Natural killer cell treated with Interleukin-12 subunit alpha and Interleukin-12 subunit beta and Interleukin-15 and Interleukin-18, amount 100 ng/mL, for 72 hours (primary cell): ENCODE measurements at regions not wholly inside any gene's neighbourhood (a gene's known extent, or its start where the extent isn't known, plus 50 kb on each side); places are given as distances from the start of the nearest gene placed in this dataset.
A peak's percentile ranks its signal among the peaks of the same experiment; 100 is the strongest.
"Not testable (repeated sequence)": the region's sequence is repeated elsewhere in the genome, so short reads cannot be mapped to it uniquely, and the experiment has no call there.

Source experiments
- ATAC-seq, 2 donors: fragments of 150-1000 bp; cut with Tn5 transposase in 1 of 2; sonication (Bioruptor Pico), chemical (Tn5 transposase) in 1 of 2; 2 replicates each; pipeline ENCODE4 v1.10.0; 2021
- DNase-seq: peaks from one replicate; pipeline ENCODE4 v3.0.0; 2022; ENCODE audit warnings: low spot score
- H3K27ac Mint-ChIP-seq, 2 donors: 1 replicate in 1 of 2; 2 replicates in 1 of 2; pipeline ENCODE4 v1.8.0; 2022; ENCODE audit warnings: mixed read lengths in 2 of 2, mild to moderate bottlenecking in 1 of 2, moderate library complexity in 1 of 2
- H3K27me3 Mint-ChIP-seq, 2 donors: 1 replicate in 1 of 2; 2 replicates in 1 of 2; pipeline ENCODE4 v1.8.0; 2022; ENCODE audit warnings: mixed read lengths in 2 of 2
- H3K36me3 Mint-ChIP-seq: one replicate; pipeline ENCODE4 v1.8.0; 2022; ENCODE audit warnings: mixed read lengths
- H3K4me1 Mint-ChIP-seq, 2 donors: 1 replicate in 1 of 2; 2 replicates in 1 of 2; pipeline ENCODE4 v1.8.0; 2022; ENCODE audit warnings: low read depth in 2 of 2, mixed read lengths in 2 of 2, mild to moderate bottlenecking in 1 of 2
- H3K4me3 Mint-ChIP-seq: one replicate; pipeline ENCODE4 v1.8.0; 2022; ENCODE audit warnings: mixed read lengths
- H3K9me3 Mint-ChIP-seq: 2 replicates; pipeline ENCODE4 v1.8.0; 2022; ENCODE audit warnings: mixed read lengths

GRCh38 chr18:14460364-14460763, 83.0 kb downstream of the POTEC start:
- not testable (repeated sequence) for H3K4me1 Mint-ChIP-seq, DNase-seq, H3K27ac Mint-ChIP-seq, H3K27me3 Mint-ChIP-seq, H3K9me3 Mint-ChIP-seq, ATAC-seq, H3K36me3 Mint-ChIP-seq, H3K4me3 Mint-ChIP-seq

GRCh38 chr18:14459826-14460225, 83.6 kb downstream of the POTEC start:
- not testable (repeated sequence) for H3K9me3 Mint-ChIP-seq, H3K4me1 Mint-ChIP-seq, H3K36me3 Mint-ChIP-seq, ATAC-seq, H3K27ac Mint-ChIP-seq, H3K4me3 Mint-ChIP-seq, H3K27me3 Mint-ChIP-seq, DNase-seq

- not testable (repeated sequence) for H3K4me1 Mint-ChIP-seq, H3K36me3 Mint-ChIP-seq, H3K9me3 Mint-ChIP-seq, H3K27ac Mint-ChIP-seq, H3K27me3 Mint-ChIP-seq, ATAC-seq
- DNase-seq, result peak; percentile 74
- peak overlapping the region; percentile 44 for H3K4me3 Mint-ChIP-seq
Measured at GRCh38 chr18:14458009-14458945, 85.1 kb downstream of the POTEC start.

- H3K4me3 Mint-ChIP-seq, H3K4me1 Mint-ChIP-seq, H3K9me3 Mint-ChIP-seq, DNase-seq, H3K27me3 Mint-ChIP-seq, ATAC-seq, H3K36me3 Mint-ChIP-seq, H3K27ac Mint-ChIP-seq: not testable (repeated sequence)
Measured at GRCh38 chr18:14450637-14451009, 92.8 kb downstream of the POTEC start.

- not testable (repeated sequence) for H3K4me1 Mint-ChIP-seq, H3K9me3 Mint-ChIP-seq, H3K36me3 Mint-ChIP-seq, H3K4me3 Mint-ChIP-seq, H3K27me3 Mint-ChIP-seq, DNase-seq, H3K27ac Mint-ChIP-seq
- ATAC-seq, result peak; percentile 58 to 66
Measured at GRCh38 chr18:14449995-14450636, 93.3 kb downstream of the POTEC start.

GRCh38 chr18:14449062-14449461, 94.3 kb downstream of the POTEC start:
- not testable (repeated sequence) for H3K27me3 Mint-ChIP-seq, ATAC-seq, DNase-seq

GRCh38 chr18:14447715-14448114, 95.7 kb downstream of the POTEC start:
- not testable (repeated sequence) for H3K4me1 Mint-ChIP-seq, H3K36me3 Mint-ChIP-seq, DNase-seq, H3K4me3 Mint-ChIP-seq, H3K9me3 Mint-ChIP-seq, ATAC-seq, H3K27ac Mint-ChIP-seq, H3K27me3 Mint-ChIP-seq

More at GRCh38 chr18:14449062-14449461, 94.3 kb downstream of the POTEC start:
- not testable (repeated sequence) for H3K4me1 Mint-ChIP-seq, H3K36me3 Mint-ChIP-seq, H3K9me3 Mint-ChIP-seq, H3K27ac Mint-ChIP-seq, H3K4me3 Mint-ChIP-seq

- H3K4me3 Mint-ChIP-seq, ATAC-seq, H3K27ac Mint-ChIP-seq, H3K27me3 Mint-ChIP-seq, H3K9me3 Mint-ChIP-seq, H3K4me1 Mint-ChIP-seq, H3K36me3 Mint-ChIP-seq, DNase-seq: not testable (repeated sequence)
Measured at GRCh38 chr18:14435460-14435859, 107.9 kb downstream of the POTEC start.

- not testable (repeated sequence) for H3K27me3 Mint-ChIP-seq, ATAC-seq, H3K27ac Mint-ChIP-seq, H3K9me3 Mint-ChIP-seq, DNase-seq, H3K36me3 Mint-ChIP-seq, H3K4me1 Mint-ChIP-seq
- H3K4me3 Mint-ChIP-seq, result peak overlapping the region; percentile 30
Measured at GRCh38 chr18:14432371-14432770, 111.0 kb downstream of the POTEC start.

GRCh38 chr18:14431031-14431521, 112.3 kb downstream of the POTEC start:
- H3K4me1 Mint-ChIP-seq, ATAC-seq, H3K27me3 Mint-ChIP-seq, H3K27ac Mint-ChIP-seq: not testable (repeated sequence)
- H3K36me3 Mint-ChIP-seq, result peaks cover 15% of the 10 kb centered on the region
- H3K4me3 Mint-ChIP-seq, result peak overlapping the region; percentile 81
- H3K9me3 Mint-ChIP-seq, result peaks cover 11% of the 10 kb centered on the region
- DNase-seq, result peak; percentile 77

GRCh38 chr18:14415806-14416205, 127.6 kb downstream of the POTEC start:
- H3K4me1 Mint-ChIP-seq, H3K9me3 Mint-ChIP-seq, DNase-seq, ATAC-seq, H3K36me3 Mint-ChIP-seq, H3K4me3 Mint-ChIP-seq, H3K27ac Mint-ChIP-seq: not testable (repeated sequence)
- peaks cover 11 to 17% of the 10 kb centered on the region in 2 donors for H3K27me3 Mint-ChIP-seq

- H3K4me3 Mint-ChIP-seq, H3K27ac Mint-ChIP-seq, H3K4me1 Mint-ChIP-seq, H3K9me3 Mint-ChIP-seq, DNase-seq, ATAC-seq, H3K36me3 Mint-ChIP-seq: not testable (repeated sequence)
- peaks cover 11 to 13% of the 10 kb centered on the region in 2 donors for H3K27me3 Mint-ChIP-seq
Measured at GRCh38 chr18:14415399-14415798, 128.0 kb downstream of the POTEC start.

- not testable (repeated sequence) for H3K9me3 Mint-ChIP-seq, H3K36me3 Mint-ChIP-seq, H3K4me3 Mint-ChIP-seq, DNase-seq, H3K27ac Mint-ChIP-seq, H3K27me3 Mint-ChIP-seq, H3K4me1 Mint-ChIP-seq, ATAC-seq
Measured at GRCh38 chr18:14395533-14395932, 147.9 kb downstream of the POTEC start.

GRCh38 chr18:14393563-14394103, 149.8 kb downstream of the POTEC start:
- H3K4me3 Mint-ChIP-seq, H3K36me3 Mint-ChIP-seq, H3K27ac Mint-ChIP-seq, DNase-seq, ATAC-seq, H3K9me3 Mint-ChIP-seq, H3K27me3 Mint-ChIP-seq, H3K4me1 Mint-ChIP-seq: not testable (repeated sequence)
